SK-N-SH (cell line): ENCODE measurements at regions not wholly inside any gene's neighbourhood (a gene's known extent, or its start where the extent isn't known, plus 50 kb on each side); places are given as distances from the start of the nearest gene placed in this dataset.

Source experiments
- TF ChIP-seq, protein P1 (sequence below): fragments of 200-600 bp; sonication (generic); IDR thresholded peaks from 2 replicates; pipeline ENCODE4 v1.6.1; 2017; ENCODE audit warnings: antibody characterized with exemption, mild to moderate bottlenecking, moderate library complexity
- TF ChIP-seq, protein P2 (sequence below): IDR thresholded peaks from 2 replicates; pipeline ENCODE4 v1.4.0; 2012; ENCODE audit warnings: low read depth
- TF ChIP-seq, protein P3 (sequence below): IDR thresholded peaks from 2 replicates; pipeline ENCODE4 v1.4.0; 2012; ENCODE audit warnings: low read depth, borderline replicate concordance

DNA sequence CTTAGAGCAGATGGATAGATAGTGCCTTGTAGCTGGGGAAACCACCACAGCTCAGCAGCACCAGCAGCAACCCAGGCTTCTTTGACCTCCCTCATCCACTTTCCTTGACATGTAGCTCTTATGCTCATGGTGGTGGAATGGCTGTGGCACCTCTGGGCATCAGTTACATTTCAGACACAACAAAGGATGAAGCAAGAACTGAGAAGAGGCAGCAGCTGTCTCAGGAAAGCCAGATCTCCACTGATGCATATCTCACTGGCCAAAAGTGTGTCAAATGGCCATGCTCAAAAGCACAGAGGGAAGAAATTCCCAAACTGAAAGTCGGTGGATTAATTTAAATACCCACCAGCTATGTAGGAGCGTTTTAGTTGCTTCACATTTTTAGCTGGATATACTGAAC, 671.4 kb upstream of the SALL1 start:
- TF ChIP-seq, protein P1, sequence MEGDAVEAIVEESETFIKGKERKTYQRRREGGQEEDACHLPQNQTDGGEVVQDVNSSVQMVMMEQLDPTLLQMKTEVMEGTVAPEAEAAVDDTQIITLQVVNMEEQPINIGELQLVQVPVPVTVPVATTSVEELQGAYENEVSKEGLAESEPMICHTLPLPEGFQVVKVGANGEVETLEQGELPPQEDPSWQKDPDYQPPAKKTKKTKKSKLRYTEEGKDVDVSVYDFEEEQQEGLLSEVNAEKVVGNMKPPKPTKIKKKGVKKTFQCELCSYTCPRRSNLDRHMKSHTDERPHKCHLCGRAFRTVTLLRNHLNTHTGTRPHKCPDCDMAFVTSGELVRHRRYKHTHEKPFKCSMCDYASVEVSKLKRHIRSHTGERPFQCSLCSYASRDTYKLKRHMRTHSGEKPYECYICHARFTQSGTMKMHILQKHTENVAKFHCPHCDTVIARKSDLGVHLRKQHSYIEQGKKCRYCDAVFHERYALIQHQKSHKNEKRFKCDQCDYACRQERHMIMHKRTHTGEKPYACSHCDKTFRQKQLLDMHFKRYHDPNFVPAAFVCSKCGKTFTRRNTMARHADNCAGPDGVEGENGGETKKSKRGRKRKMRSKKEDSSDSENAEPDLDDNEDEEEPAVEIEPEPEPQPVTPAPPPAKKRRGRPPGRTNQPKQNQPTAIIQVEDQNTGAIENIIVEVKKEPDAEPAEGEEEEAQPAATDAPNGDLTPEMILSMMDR = no peak
- TF ChIP-seq, protein P2, sequence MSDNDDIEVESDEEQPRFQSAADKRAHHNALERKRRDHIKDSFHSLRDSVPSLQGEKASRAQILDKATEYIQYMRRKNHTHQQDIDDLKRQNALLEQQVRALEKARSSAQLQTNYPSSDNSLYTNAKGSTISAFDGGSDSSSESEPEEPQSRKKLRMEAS = no peak
- TF ChIP-seq, protein P3, sequence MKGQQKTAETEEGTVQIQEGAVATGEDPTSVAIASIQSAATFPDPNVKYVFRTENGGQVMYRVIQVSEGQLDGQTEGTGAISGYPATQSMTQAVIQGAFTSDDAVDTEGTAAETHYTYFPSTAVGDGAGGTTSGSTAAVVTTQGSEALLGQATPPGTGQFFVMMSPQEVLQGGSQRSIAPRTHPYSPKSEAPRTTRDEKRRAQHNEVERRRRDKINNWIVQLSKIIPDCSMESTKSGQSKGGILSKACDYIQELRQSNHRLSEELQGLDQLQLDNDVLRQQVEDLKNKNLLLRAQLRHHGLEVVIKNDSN = no peak
